Keratinocyte (primary cell): ENCODE measurements at regions not wholly inside any gene's neighbourhood (a gene's known extent, or its start where the extent isn't known, plus 50 kb on each side); places are given as distances from the start of the nearest gene placed in this dataset.

Source experiments
- DNase-seq: peaks from one replicate; pipeline ENCODE4 v3.0.0-alpha.2; 2011; ENCODE audit warnings: low read depth, missing footprints, low spot score
- FAIRE-seq: peaks from 2 replicates; lab custom pipeline; 2011; peaks lifted over from hg19 to GRCh38; lab: Jason Lieb, UNC
- H2AFZ ChIP-seq: 2 replicates; pipeline ENCODE4 v1.6.0; 2012; ENCODE audit warnings: low read length, control low read depth, inconsistent platforms; ENCODE audit not compliant: control insufficient read depth
- H3K27ac ChIP-seq: 2 replicates; pipeline ENCODE4 v1.5.1; 2011; ENCODE audit warnings: low read length; ENCODE audit not compliant: control insufficient read depth, insufficient read depth
- H3K27me3 ChIP-seq: 3 replicates; pipeline ENCODE4 v1.6.0; 2011; ENCODE audit warnings: low read length; ENCODE audit not compliant: control insufficient read depth, insufficient read depth; ENCODE audit errors: extremely low read depth
- H3K36me3 ChIP-seq, 2 experiments: 2 replicates in 1 of 2; 3 replicates in 1 of 2; pipeline ENCODE4 v1.5.1; 2011; ENCODE audit warnings: low read length in 2 of 2, mild to moderate bottlenecking in 1 of 2; ENCODE audit not compliant: control insufficient read depth in 2 of 2, insufficient read depth in 2 of 2; ENCODE audit errors: extremely low read depth in 1 of 2
- H3K4me1 ChIP-seq: 3 replicates; pipeline ENCODE4 v1.5.1; 2011; ENCODE audit warnings: low read length; ENCODE audit not compliant: control insufficient read depth, insufficient read depth; ENCODE audit errors: extremely low read depth
- H3K4me2 ChIP-seq: 3 replicates; pipeline ENCODE4 v1.6.0; 2011; ENCODE audit warnings: low read depth, low read length; ENCODE audit not compliant: control insufficient read depth, insufficient read depth; ENCODE audit errors: extremely low read depth
- H3K4me3 ChIP-seq, 3 experiments: fragments of 200-600 bp in 1 of 3; sonication (generic) in 1 of 3; 2 replicates in 2 of 3; 3 replicates in 1 of 3; pipeline ENCODE4 v1.5.1; 2011 to 2016; ENCODE audit warnings: low read length in 3 of 3, mild to moderate bottlenecking in 3 of 3, control low read depth in 2 of 3, inconsistent platforms in 1 of 3, low read depth in 1 of 3, mixed read lengths in 1 of 3, mixed run types in 1 of 3, moderate library complexity in 1 of 3; ENCODE audit not compliant: control insufficient read depth in 2 of 3, insufficient read depth in 2 of 3; ENCODE audit errors: extremely low read depth in 1 of 3
- H3K79me2 ChIP-seq: 2 replicates; pipeline ENCODE4 v1.6.0; 2012; ENCODE audit warnings: low read length; ENCODE audit not compliant: control insufficient read depth, insufficient read depth
- H3K9ac ChIP-seq: 3 replicates; pipeline ENCODE4 v1.6.0; 2011; ENCODE audit warnings: low read length; ENCODE audit not compliant: control insufficient read depth, insufficient read depth; ENCODE audit errors: extremely low read depth
- H3K9me1 ChIP-seq: 3 replicates; pipeline ENCODE4 v1.6.0; 2011; ENCODE audit warnings: low read length; ENCODE audit not compliant: control insufficient read depth, insufficient read depth; ENCODE audit errors: extremely low read depth
- H3K9me3 ChIP-seq: 2 replicates; pipeline ENCODE4 v1.5.1; 2012; ENCODE audit warnings: low read depth, low read length; ENCODE audit not compliant: control insufficient read depth
- H4K20me1 ChIP-seq: 3 replicates; pipeline ENCODE4 v1.6.0; 2011; ENCODE audit warnings: low read length; ENCODE audit not compliant: control insufficient read depth, insufficient read depth; ENCODE audit errors: extremely low read depth
- CTCF ChIP-seq, 3 experiments: IDR thresholded peaks in 1 of 3; conservative IDR thresholded peaks in 1 of 3; optimal IDR thresholded peaks in 1 of 3; 2 replicates in 2 of 3; 3 replicates in 1 of 3; pipeline versions ENCODE3 to v1.5.1; 2011; ENCODE audit warnings: low read length in 3 of 3, mild to moderate bottlenecking in 3 of 3, moderate library complexity in 2 of 3, control low read depth in 1 of 3, inconsistent platforms in 1 of 3; ENCODE audit not compliant: insufficient read depth in 2 of 3; ENCODE audit errors: extremely low read depth in 1 of 3
- EZH2 ChIP-seq: IDR thresholded peaks from one replicate; pipeline ENCODE4 v1.6.1; 2012; ENCODE audit warnings: inconsistent platforms, mild to moderate bottlenecking, low read length, moderate library complexity
- dilution Hi-C: fragments of 300-500 bp; cut with MboI; formaldehyde crosslinking; loops from one replicate; pipeline ENCODE4 v1.7.0; 2020; ENCODE audit warnings: low sequenced_read_pairs; ENCODE audit not compliant: extremely low pct_ligation_motif_present

GRCh38 chr6:53998303-53998702 lies 112.9 kb upstream of the MLIP start:
- FAIRE-seq, result peak; percentile 17

GRCh38 chr6:53999088-53999755 lies 112.0 kb upstream of the MLIP start:
- H3K4me2 ChIP-seq, result no peak overlapping the region
- FAIRE-seq, result no peak

More at GRCh38 chr6:53998303-53998702, 112.9 kb upstream of the MLIP start:
- no peaks in the 10 kb centered on the region for H3K9me3 ChIP-seq
- dilution Hi-C loops, result no loop called here
- H3K27ac ChIP-seq, result no peak overlapping the region
- H3K4me3 ChIP-seq, result no peak overlapping the region
- no peak overlapping the region for H3K9ac ChIP-seq
- no peak for TF ChIP-seq CTCF (optimal IDR thresholded peaks at IDR 0.05 in 1 of 3, IDR thresholded peaks at IDR 0.05 in 1 of 3, conservative IDR thresholded peaks at IDR 0.05 in 1 of 3; ENCODE audit: extremely low read depth in 1 of 3, insufficient read depth in 2 of 3, low read length in 3 of 3)
- no peak for TF ChIP-seq EZH2
- no peaks in the 10 kb centered on the region for H3K27me3 ChIP-seq
- H3K4me1 ChIP-seq, result peaks cover 21% of the 10 kb centered on the region
- H3K4me2 ChIP-seq, result no peak overlapping the region
- H2AFZ ChIP-seq, result peak overlapping the region; percentile 44
- H4K20me1 ChIP-seq, result no peaks in the 10 kb centered on the region
- no peaks in the 10 kb centered on the region for H3K36me3 ChIP-seq
- no peaks in the 10 kb centered on the region for H3K79me2 ChIP-seq
- DNase-seq, result no peak
- no peaks in the 10 kb centered on the region for H3K9me1 ChIP-seq

More at GRCh38 chr6:53999088-53999755, 112.0 kb upstream of the MLIP start:
- TF ChIP-seq CTCF (optimal IDR thresholded peaks at IDR 0.05 in 1 of 3, IDR thresholded peaks at IDR 0.05 in 1 of 3, conservative IDR thresholded peaks at IDR 0.05 in 1 of 3; ENCODE audit: extremely low read depth in 1 of 3, insufficient read depth in 2 of 3, low read length in 3 of 3) (no peak), EZH2 (no peak)
- Histone ChIP-seq H3K9me1 (no peaks in the 10 kb centered on the region), H2AFZ (no peak overlapping the region), H3K79me2 (no peaks in the 10 kb centered on the region), H3K27me3 (no peaks in the 10 kb centered on the region), H3K9me3 (no peaks in the 10 kb centered on the region), H3K36me3 (no peaks in the 10 kb centered on the region), H3K4me3 (no peak overlapping the region), H4K20me1 (no peaks in the 10 kb centered on the region), H3K27ac (no peak overlapping the region), H3K4me1 (peaks cover 26% of the 10 kb centered on the region), H3K9ac (no peak overlapping the region)
- dilution Hi-C loops, result no loop called here
- DNase-seq, result no peak
